Left ventricle myocardium superior (tissue), 1 donor: ENCODE measurements at regions not wholly inside any gene's neighbourhood (a gene's known extent, or its start where the extent isn't known, plus 50 kb on each side); places are given as distances from the start of the nearest gene placed in this dataset.
"Not testable (repeated sequence)": the region's sequence is repeated elsewhere in the genome, so short reads cannot be mapped to it uniquely, and the experiment has no call there.

Experiments
- ATAC-seq: fragments of 200-7000 bp; cut with Tn5 transposase; one replicate; pipeline ENCODE4 v1.9.1; 2020; ENCODE audit warnings: mild to moderate bottlenecking, moderate library complexity
- DNase-seq: peaks from one replicate; pipeline ENCODE4 v3.0.0-alpha.2; 2020
- intact Hi-C: fragments of 100-400 bp; cut with micrococcal nuclease; formaldehyde crosslinking; loops from one replicate; pipeline ENCODE4 v1.11.0; 2022
- donor health status: DM: no; HTN: yes; CAD: no; lungs with severe emphysema.

DNA sequence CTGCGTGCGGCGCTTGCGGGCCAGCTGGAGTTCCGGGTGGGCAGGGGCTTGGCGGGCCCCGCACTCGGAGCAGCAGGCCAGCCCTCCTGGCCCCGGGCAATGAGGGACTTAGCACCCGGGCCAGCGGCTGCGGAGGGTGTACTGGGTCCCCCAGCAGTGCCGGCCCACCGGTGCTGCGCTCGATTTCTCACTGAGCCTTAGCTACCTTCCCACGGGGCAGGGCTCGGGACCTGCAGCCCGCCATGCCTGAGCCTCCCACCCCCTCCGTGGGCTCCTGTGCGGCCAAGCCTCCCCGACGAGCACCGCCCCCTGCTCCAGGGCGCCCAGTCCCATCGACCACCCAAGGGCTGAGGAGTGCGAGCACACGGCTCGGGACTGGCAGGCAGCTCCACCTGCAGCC, 916.9 kb downstream of the C4orf33 start:
- not testable (repeated sequence) for DNase-seq

DNA sequence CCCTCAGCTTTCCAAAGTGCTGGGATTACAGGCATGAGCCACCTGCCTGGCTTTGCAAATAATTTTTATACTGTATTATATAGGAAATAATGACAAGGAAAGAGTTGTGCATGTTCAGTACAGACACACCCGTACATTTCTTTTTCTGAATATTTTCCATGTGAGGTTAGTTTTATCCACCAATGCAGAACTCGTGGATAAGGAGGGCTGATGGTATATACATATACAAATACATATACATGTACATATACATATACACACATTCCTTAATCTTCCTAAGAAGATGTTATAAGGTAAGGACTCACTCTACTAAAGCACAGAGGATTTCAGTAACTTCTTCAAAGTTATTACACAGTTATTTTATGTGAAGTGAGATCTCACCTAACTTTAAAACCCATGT, 925.8 kb downstream of the C4orf33 start:
- intact Hi-C loops: no loop called here
- no peak for ATAC-seq
- no peak for DNase-seq

More for the DNA sequence above, 916.9 kb downstream of the C4orf33 start:
- ATAC-seq, intact Hi-C loops: not testable (repeated sequence)

DNA sequence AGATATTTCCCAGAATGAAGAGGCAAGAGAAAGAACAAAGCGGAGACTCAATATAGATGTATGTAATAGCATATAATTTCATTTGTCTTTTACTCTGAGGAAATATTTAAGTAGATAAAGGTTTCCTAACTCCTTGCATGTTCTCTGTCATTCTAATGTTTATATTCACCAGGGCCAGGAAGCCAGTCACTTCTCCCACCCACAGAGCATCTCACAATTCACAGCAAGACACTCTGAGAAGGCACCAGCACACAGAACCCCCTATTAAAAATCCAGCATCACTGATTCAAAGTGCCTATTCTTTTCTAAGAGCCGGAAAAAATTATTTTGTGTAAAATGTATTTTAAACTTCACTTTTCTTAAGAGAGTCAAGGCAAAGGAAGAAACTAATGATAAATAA, 927.1 kb downstream of the C4orf33 start:
- intact Hi-C loops: no loop called here
- DNase-seq: no peak

DNA sequence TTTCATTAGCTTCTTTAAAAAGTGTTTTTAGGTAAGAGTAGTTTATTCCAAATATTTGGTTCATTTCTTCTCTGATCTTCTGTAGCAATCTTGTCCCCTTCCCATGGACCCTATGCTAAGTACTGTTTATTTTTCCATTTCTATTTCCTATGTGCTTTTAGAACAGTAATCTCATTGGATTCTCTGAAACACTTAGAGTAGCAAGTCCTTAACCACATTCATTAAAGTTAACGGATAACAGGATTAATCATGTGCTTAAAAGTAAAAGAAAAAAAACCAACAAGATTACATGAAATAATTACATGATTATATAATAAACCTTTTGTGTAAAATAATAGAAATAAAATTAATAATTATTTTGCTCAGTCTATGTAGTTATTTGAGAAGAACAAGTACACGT, 929.7 kb downstream of the C4orf33 start:
- DNase-seq (no peak), ATAC-seq (no peak)
- intact Hi-C loops: no loop called here

More for the DNA sequence above, 927.1 kb downstream of the C4orf33 start:
- ATAC-seq: no peak

DNA sequence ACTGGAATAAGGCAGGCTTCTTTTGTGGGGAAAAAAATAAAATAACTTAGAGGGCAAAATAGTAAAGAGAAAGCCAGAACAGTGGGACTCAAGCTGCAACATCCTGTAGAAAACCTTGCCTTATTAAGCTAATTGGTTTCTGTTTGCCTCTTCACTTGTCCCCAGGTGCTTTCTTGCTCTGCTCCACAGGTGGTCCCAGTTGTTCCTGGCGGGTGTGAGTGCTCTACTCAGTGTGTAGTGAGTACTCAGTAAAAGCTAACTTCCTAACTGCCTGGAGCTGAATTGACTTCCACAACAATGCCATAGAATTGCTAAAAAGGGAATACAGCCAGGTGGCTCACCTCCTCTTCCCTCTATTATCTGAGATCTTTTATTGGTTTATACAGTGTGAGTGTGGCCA, 930.2 kb downstream of the C4orf33 start:
- DNase-seq (no peak), ATAC-seq (no peak)
- intact Hi-C loops: no loop called here

DNA sequence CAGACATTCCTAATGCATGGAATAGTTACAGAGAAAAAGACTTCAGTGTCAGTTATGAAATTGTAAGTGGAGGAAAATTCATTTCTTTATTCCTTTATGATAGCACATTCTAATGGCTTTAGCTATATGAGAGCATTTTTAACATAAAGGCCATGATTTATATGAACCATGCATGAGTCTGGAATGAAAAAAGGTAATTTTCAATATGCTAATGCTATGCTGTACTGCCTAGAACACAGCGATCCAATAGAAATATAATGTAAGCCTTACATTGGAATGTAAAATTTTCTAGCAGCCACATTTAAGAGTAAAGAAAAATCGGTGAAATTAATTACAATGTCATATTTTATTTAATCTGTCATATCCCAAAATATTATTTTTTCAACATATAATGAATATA, 932.0 kb downstream of the C4orf33 start:
- intact Hi-C loops: no loop called here
- ATAC-seq (no peak), DNase-seq (no peak)

DNA sequence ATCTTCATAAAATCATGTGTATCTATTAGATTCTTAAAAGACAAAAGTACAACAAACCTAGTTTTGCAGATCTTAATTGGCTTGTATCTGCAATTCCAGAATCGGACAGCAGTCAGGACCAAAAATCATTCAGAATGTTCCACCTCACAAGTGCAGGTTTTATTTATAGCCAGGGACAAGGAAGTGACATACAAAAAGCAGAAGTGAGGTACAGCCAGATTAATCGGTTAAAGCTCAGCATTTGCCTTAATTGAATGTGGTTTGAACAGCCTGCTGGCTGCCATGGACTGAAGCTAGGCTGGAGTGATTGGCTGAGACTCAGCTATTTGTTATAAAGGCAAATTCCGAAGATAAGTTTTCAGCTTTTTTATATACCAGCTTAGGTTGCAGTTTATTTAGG, 932.6 kb downstream of the C4orf33 start:
- intact Hi-C loops: no loop called here
- ATAC-seq: no peak

DNA sequence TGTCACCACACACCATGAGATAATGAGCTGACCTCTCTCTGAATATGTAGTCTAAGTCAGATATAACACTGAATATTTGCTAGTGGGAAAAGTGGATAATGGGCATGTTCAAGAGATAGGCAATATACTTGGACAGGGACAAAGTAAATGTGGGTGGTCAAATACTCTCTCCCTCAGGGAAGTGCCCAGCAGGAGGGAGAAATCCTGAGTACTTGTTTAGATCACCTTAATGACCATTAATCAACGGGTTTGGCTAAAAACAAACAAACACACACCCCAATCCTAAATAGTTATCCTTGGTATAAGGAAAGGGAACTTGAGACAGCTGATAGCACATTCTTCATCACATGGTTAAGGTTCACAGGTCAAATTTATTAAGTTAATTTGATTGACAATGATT, 933.5 kb downstream of the C4orf33 start:
- DNase-seq: no peak
- ATAC-seq: no peak
- intact Hi-C loops: no loop called here

More for the DNA sequence above, 932.6 kb downstream of the C4orf33 start:
- no peak for DNase-seq

DNA sequence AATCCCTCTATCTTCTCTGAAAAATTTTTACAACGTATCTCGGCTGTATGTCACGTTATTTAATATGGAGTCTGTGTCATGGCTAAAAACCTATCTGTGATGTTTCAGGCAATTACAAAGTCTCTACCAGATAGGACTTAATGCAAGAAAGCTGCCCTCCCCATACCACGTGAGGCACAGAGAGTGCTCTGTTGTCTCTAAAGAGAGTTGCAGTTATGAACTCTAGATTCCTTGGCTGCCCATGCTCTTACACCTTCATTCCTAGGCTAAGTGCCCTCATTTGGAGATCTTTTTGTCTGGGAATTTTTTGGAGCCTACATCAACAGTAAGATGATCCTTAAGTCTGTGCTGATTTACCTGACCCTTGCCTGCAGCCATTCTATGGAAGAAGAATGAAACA, 935.9 kb downstream of the C4orf33 start:
- DNase-seq (no peak), ATAC-seq (no peak)
- intact Hi-C loops: no loop called here

DNA sequence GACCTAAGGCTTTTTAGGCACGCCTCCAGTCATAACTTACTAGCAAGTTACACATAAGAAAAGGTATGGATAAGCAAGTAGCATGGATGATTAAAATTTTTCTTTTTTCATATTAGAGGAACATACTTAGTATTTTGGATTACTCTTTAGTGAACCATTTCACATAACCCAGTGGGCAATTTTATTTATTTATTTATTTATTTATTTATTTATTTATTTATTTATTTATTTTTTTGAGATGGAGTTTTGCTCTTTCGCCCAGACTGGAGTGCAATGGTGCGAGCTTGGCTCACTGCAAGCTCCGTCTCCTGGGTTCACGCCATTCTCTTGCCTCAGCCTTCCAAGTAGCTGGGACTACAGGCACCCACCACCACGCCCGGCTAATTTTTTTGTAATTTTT, 937.7 kb downstream of the C4orf33 start:
- intact Hi-C loops, ATAC-seq: not testable (repeated sequence)

DNA sequence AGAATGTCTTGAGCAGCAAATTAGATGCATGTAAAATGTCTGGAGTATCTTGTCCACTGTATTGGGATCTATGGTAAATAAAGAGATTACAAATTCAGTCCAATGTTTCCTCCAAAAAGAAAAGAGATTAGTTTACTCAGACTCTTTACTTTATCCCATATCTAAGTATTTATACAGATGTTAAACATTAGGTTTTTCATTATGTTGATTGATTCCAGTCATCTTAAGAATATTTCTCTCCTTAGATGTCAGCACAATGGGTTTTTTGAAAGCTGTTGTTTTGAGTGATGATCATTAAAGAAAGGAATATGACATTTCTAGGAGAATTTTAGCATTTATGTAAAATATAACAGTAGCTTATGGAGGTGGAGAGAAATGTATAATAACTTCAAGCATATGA, 938.9 kb downstream of the C4orf33 start:
- intact Hi-C loops: no loop called here
- DNase-seq (no peak), ATAC-seq (no peak)

More for the DNA sequence above, 937.7 kb downstream of the C4orf33 start:
- DNase-seq: not testable (repeated sequence)

DNA sequence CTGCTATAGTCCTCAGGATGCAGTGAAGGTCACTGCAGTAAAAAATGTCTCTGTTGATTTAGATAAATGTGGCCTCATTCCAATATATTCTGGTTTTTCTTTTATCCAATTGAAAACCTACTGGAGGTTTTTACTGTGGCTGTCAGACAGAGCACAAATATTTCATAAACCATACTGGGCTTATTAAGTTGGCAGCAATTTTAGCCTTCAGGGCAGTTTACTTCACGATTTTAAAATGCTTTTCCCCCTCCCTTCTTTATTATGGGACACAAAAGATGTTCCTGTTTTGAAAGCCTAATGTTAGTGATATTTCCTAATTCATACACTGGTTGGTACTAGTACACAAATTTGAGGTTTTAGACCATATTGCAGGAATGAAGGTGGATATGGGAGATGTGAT, 939.4 kb downstream of the C4orf33 start:
- intact Hi-C loops: no loop called here
- ATAC-seq: no peak
- DNase-seq: no peak

DNA sequence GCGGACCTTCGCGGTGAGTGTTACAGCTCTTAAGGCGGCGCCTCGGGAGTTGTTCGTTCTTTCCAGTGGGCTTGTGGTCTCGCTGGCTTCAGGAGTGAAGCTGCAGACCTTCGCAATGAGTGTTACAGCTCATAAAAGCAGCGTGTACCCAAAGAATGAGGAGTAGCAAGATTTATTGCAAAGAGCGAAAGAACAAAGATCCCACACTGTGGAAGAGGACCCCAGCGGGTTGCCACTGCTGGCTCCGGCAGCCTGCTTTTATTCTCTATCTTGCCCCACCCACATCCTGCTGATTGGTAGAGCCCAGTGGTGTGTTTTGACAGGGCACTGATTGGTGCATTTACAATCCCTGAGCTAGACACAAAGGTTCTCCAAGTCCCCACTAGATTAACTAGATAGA, 941.9 kb downstream of the C4orf33 start:
- DNase-seq, ATAC-seq, intact Hi-C loops: not testable (repeated sequence)

DNA sequence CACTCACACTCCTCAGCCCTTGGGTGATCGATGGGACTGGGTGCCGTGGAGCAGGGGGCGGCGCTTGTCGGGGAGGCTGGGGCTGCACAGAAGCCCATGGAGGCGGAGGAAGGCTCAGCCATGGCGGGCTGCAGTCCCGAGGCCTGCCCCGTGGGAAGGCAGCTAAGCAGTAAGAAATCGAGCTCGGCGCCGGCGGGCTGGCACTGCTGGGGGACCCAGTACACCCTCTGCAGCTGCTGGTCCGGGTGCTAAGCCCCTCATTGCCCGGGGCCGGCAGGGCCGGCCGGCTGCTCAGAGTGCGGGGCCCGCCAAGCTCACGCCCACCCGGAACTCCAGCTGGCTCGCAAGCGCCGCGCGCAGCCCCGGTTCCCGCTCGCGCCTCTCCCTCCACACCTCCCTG, 942.6 kb downstream of the C4orf33 start:
- DNase-seq, ATAC-seq, intact Hi-C loops: not testable (repeated sequence)

DNA sequence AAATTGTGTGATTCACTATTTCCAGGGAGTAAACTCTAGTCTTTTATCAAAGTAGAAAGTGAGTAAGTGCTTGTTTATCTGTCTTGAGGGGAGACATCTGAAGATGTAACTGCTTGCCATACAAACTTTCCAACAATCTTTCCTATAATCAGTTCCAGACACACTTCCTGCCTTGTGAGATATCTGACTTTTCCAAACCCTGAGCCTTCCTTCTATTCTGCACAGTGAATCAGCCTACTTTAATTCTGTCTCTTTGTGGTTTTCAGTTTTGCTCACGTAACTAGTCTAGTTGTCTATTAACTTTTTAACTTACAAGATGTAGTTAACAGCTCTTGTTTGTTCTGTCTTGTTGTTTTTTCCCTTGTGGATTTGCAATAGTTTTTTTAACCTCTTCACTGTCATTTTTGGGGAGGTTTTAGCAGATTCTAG, 947.8 kb downstream of the C4orf33 start:
- no peak for DNase-seq
- intact Hi-C loops: no loop called here

DNA sequence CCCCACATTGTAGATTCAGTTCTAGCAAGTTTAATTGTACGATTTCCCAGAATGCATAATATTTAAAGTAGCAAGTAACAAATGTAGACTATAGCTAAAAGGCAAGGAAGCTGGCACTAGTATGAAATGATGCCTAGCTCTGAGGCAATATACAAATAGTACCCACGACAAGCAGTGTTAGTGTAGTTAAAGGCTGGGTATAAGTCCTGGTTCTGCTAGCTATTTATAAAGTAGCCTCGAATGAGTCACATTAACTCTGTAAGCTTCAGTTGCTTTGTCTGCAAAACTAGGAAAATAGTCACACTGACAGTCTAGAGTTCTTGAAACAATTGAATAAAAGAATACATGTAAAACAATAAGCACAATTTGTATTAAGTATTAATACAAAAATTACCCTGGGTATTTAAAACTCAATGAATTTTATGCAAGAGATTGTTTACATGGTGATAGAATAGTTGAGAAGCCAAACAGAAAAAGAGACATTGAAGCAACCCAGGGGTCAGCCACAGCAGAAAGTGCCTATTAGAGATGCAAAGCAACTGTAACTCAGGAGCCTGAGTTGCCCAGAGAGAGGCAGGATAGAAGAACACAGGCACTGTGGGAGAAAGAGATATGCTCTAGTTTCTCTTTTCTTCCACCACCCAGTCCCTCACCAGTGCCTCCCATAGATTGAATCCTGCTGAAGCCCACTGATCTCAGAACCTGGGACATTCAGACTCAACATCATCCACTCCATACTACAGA, 949.0 kb downstream of the C4orf33 start:
- DNase-seq: no peak
- intact Hi-C loops: no loop called here
- ATAC-seq: no peak

More for the DNA sequence above, 947.8 kb downstream of the C4orf33 start:
- ATAC-seq: no peak

DNA sequence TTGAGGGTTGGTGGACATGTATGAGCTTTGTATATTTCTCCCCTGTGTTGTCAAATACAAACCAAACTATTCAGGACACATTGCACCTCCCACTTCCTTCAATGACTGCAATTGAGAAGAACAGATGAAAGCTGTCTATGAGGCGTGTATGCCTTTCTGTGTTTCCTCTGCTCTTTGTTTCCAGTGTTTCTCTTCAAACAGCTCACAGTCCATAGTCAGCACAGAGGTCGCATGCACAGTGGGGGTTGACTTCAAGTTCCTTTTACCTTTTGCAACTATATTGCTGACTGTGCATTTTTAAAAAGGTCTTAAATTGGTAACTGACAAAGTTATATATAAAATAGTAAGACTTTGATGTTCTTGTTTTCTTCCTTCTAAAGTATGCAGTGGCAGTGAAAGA, 957.8 kb downstream of the C4orf33 start:
- intact Hi-C loops: no loop called here
- ATAC-seq (no peak), DNase-seq (no peak)

DNA sequence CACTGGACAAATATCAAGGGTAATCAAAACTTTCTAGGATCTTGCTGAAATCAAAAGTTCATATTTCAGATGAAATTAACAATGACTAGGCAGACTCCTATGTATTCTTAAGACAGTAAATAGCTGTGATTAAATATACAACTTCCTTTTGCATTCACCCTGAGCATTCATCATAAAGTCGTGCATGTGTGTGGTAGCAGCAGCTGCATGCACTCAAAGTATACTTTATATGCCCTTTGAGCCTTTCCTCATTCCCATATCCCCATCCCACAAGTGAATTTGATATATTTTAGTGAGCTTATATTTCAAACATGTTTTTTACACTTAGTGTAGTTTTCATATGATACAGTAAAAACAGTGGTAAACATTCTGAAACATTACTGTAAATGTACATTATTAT, 959.0 kb downstream of the C4orf33 start:
- DNase-seq: no peak
- ATAC-seq: no peak
- intact Hi-C loops: no loop called here

DNA sequence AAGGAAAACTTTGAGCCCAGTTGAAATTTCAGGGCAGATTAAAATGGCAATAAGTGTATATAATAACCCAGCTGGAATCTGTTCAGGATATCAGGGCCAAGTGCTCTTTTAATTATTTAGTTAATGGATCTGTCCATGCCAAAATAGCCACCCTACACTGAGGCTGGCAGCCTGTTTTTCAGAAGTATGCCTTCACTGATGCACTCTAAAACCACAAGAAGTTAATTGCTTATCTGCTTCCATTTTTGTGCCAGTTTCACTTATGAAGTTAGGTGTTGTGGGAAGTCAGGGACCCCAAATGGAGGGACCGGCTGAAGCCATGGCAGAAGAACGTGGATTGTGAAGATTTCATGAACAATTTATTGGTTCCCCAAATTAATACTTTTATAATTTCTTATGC, 960.3 kb downstream of the C4orf33 start:
- intact Hi-C loops: no loop called here
- DNase-seq: no peak
- ATAC-seq: no peak

DNA sequence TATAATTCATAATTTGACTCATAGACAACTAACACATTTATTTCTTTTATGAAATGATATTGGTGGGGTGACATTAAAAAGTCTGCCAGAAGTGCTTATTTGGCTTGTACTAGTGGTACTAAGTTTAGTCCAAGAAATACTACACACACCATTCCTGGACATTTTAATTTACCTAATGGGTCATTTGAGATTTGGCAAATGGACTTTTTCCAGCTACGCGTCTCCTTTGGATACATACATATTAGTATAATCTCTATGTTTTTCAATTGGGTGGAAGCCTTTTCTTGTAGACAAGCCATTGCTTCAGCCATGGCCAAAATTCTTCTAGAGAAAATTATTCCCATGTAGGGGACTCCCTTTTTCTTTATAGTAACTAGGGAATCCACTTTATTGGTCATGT, 968.5 kb downstream of the C4orf33 start:
- ATAC-seq: no peak
- DNase-seq: no peak
- intact Hi-C loops: no loop called here

DNA sequence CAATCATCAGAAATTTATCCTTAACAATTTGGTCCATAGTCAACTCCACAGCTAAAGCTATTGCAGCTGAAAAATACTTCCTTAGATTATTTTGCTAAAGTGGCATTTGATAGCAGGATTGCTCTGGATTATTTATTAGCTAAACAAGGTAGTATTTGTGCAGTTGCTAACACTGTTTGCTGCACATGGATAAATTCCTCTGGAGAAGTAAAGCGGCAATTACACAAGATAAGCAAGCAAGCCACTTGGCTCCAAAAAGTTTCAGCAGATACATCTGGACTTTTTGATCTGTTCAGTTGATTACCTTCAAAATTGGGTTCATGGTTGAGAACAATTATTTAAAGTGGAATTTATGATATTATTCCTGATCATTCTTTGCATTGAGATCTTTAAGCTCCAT, 971.5 kb downstream of the C4orf33 start:
- ATAC-seq (no peak), DNase-seq (no peak)
- intact Hi-C loops: no loop called here
